ENCODE measurements at regions not wholly inside any gene's neighbourhood (a gene's known extent, or its start where the extent isn't known, plus 50 kb on each side); places are given as distances from the start of the nearest gene placed in this dataset.

GRCh38 chr12:125835852-125836251, 770.6 kb downstream of the AACS start:
- Histone ChIP-seq H2BK20ac (ENCODE audit: low read length) (no peak overlapping the region), H3K9me3 (ENCODE audit: insufficient read depth in 2 of 2, low read depth in 1 of 2, low read length in 1 of 2) (no peaks in the 10 kb centered on the region), H3K4ac (replicated peaks; ENCODE audit: insufficient read length, low read depth, low read length) (no peak overlapping the region), H3K4me2 (ENCODE audit: insufficient read depth in 1 of 2, low read depth in 2 of 2, low read length in 2 of 2) (no peak overlapping the region), H3K79me1 (ENCODE audit: low read depth, low read length) (no peaks in the 10 kb centered on the region), H3K14ac (ENCODE audit: insufficient read length) (no peak overlapping the region), H3K4me1 (replicated peaks in 1 of 4; ENCODE audit: control insufficient read depth in 3 of 4, insufficient read depth in 4 of 4, low read length in 3 of 4) (no peaks in the 10 kb centered on the region), H3K18ac (ENCODE audit: extremely low read depth, low read length) (no peak overlapping the region), H4K8ac (ENCODE audit: extremely low read depth, insufficient read depth, low read length) (no peak overlapping the region), H2BK12ac (ENCODE audit: low read depth, low read length) (no peak overlapping the region), H4K5ac (ENCODE audit: insufficient read length, low read depth, low read length) (no peak overlapping the region), H2AK5ac (ENCODE audit: low read depth, low read length) (no peak overlapping the region), H3K36me3 (ENCODE audit: control insufficient read depth in 2 of 4, insufficient read depth in 4 of 4, low read length in 3 of 4) (no peaks in the 10 kb centered on the region), H3K56ac (replicated peaks; ENCODE audit: insufficient read length, low read depth, low read length) (no peak overlapping the region), H2BK15ac (ENCODE audit: low read length) (no peak overlapping the region), H2AFZ (ENCODE audit: low read length) (no peak overlapping the region), H3K79me2 (ENCODE audit: control insufficient read depth in 1 of 2, insufficient read depth in 2 of 2, low read length in 2 of 2) (no peaks in the 10 kb centered on the region), H4K91ac (replicated peaks; ENCODE audit: insufficient read length, low read length) (no peak overlapping the region), H3K9ac (replicated peaks in 1 of 4; ENCODE audit: extremely low read depth in 1 of 4, low read depth in 3 of 4, low read length in 3 of 4) (no peak overlapping the region), H3K23ac (ENCODE audit: insufficient read length) (no peak overlapping the region), H3K27me3 (replicated peaks in 1 of 4; ENCODE audit: control insufficient read depth in 3 of 4, extremely low read depth in 1 of 4, insufficient read depth in 3 of 4, low read length in 3 of 4) (no peaks in the 10 kb centered on the region), H3K23me2 (ENCODE audit: low read depth, low read length) (no peaks in the 10 kb centered on the region), H4K20me1 (replicated peaks in 1 of 2; ENCODE audit: control insufficient read depth in 1 of 2, insufficient read depth in 2 of 2, low read length in 2 of 2) (no peaks in the 10 kb centered on the region), H2BK5ac (ENCODE audit: low read depth, low read length) (no peak overlapping the region), H2BK120ac (replicated peaks; ENCODE audit: low read depth, low read length) (no peak overlapping the region), H3K27ac (ENCODE audit: low read depth, low read length) (no peak overlapping the region), H3K4me3 (ENCODE audit: extremely low read depth in 1 of 4, insufficient read depth in 2 of 4, low read depth in 3 of 4, low read length in 4 of 4) (no peak overlapping the region)
- ChIA-PET POLR2A (ENCODE audit: partially characterized antibody) (no interaction called here), CTCF (ENCODE audit: partially characterized antibody) (no interaction called here)
- no peak for TF ChIP-seq KDM5A (IDR thresholded peaks at IDR 0.05; ENCODE audit: low read length)
- FAIRE-seq (no peak), DNase-seq (ENCODE audit: low read depth in 1 of 2, low spot score in 2 of 2) (no peak)
- WGBS, 2 experiments (ENCODE audit: extremely low coverage in 1 of 2, insufficient coverage in 1 of 2, insufficient read length in 1 of 2, insufficient replicate concordance in 2 of 2, low coverage in 1 of 2, low lambda C conversion rate in 2 of 2, missing lambda C conversion rate in 1 of 2) = 88% methylated on average over 2 of the region's 2 CpGs; no CpG with 5 or more reads in 1 of the 2 experiments
